GM19324 (cell line): ENCODE measurements at regions not wholly inside any gene's neighbourhood (a gene's known extent, or its start where the extent isn't known, plus 50 kb on each side); places are given as distances from the start of the nearest gene placed in this dataset.
"Not testable (repeated sequence)": the region's sequence is repeated elsewhere in the genome, so short reads cannot be mapped to it uniquely, and the experiment has no call there.

Source experiments
- ATAC-seq: cut with Tn5 transposase; IDR thresholded peaks from one replicate; pipeline ENCODE4 v1.9.1; 2021; ENCODE audit warnings: mild to moderate bottlenecking, moderate library complexity; ENCODE audit not compliant: unreplicated experiment, low FRiP score

DNA sequence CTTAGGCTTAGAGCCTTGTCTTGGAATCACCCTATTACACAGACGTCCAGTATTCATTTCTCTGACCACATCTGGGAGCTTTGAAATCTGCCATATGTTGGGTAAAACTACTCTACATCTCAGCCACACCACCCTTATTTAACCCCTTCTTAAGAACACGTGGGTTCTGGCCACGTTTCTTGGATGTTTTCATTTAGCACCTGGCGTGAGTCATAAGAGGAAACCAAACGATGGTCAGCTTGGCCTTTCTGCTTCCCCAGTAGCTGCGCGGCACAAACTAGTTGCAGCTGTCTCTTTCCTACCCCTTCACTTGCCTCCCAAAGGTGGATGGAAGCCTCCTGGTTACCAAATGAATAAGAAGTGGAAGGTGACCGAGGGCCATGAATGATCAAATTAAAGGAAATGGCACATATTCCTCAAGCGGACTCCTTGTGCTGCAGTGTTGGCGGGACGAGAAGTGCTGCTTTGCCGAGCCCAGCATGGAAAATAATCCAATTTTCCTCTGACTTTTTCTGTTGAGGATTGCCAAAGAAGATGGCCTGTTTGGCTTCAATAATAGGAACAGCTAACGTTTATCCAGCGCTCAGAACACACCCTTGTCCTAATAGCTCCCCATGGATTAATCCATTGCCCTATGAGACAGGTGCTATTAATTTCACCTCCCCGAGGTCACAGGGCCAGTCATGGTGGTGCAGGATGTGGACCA, 154.1 kb downstream of the ZNF664 start:
- no peak for ATAC-seq

- ATAC-seq, result no peak
These were observed 156.1 kb downstream of the ZNF664 start for GRCh38 chr12:124129132-124129531.

DNA sequence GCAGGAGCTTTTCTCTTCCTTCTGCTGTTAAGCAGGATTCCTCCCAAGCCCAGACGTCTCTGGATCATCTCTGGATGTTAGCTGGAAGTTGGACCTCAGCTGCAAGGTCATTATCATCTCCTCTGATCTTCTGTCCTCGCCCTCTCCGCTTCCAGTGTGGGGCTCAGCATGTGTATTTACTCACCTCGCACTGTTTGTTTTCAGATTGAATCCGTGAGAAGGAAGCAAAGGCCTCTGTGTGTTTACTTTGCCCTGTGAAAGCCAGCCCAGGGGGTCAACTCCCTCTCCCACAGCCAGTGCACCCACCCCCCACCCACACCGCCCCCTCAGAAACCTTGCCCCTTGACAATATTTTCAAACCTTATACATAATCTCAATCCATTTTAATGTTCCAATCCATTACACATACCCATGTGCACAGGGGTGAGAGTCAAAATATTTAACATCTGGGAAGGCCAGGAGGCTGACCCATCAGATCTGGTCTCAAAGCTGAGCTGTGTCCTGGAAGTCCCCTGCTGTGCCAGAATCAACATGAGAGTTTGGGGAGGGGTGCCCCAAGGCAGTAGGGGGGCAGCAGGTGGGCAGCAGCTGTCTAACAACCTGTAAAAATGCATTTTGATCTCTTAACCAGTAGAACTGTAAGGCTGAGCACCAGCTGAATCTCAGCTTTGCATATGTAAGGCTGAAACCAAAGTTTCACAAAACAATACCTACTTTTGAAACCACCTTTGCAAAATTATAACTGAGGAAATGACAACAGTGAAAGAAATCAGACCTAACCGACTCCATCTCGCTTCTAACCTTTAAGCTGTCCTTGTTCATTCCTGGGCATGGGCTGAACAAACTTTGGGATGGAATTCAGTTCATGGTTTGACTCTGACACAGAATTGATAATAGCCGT, 157.9 kb downstream of the ZNF664 start:
- ATAC-seq, result peak; percentile 84

- no peak for ATAC-seq
These were observed 158.6 kb downstream of the ZNF664 start for GRCh38 chr12:124131659-124132058.

GRCh38 chr12:124132530-124132929, 159.5 kb downstream of the ZNF664 start:
- no peak for ATAC-seq

GRCh38 chr12:124136796-124137195, 158.1 kb upstream of the RFLNA start:
- ATAC-seq, result no peak

DNA sequence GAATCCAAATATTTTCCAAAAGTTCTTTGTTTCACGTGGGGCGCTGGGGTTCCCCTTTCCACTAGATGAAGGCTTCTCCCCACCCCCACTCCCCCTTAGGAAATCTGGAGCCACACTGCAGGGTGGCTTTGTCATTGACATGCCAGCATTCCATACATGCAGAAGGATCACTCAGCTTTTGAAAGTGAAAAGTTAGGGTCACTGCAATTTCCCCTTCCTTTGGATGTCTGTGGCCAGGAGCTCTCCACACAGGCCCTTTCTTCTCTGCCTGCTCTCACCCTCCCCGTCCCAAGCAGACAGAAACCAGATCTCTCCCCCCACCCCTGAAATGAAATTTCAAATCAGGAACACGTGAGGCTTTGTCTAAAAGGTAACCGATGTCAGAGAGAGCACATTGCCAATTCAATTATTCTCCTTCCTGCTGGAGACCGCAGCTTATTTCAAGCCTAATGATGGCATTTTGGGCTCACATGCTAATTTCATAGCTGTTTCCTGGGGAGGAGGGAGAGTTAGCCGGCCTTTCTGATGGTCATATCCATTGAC, 153.9 kb upstream of the RFLNA start:
- ATAC-seq, result no peak

GRCh38 chr12:124141611-124142010, 153.3 kb upstream of the RFLNA start:
- ATAC-seq, result not testable (repeated sequence)

- no peak for ATAC-seq
These were observed 152.4 kb upstream of the RFLNA start for GRCh38 chr12:124142395-124143035.

DNA sequence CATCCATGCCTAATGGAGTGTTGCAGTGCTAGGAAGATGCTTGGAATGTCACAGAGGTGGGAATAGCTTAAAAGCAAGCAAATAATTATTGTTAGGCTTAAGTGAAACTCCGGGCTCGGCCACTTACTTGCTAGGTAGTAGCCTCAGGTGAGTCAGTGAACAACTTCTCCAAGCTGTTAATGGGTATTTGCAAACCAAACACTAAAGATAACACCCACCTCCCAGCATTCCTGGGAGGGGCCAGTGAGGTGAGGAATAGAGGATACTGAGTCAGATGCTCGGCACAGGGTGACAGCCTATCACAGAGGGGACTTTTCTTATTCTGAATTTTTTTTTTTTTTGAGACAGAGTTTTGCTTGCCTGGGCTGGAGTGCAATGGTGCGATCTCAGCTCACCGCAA, 151.2 kb upstream of the RFLNA start:
- no peak for ATAC-seq

- ATAC-seq, result no peak
These were observed 150.2 kb upstream of the RFLNA start for GRCh38 chr12:124144531-124145194.

- no peak for ATAC-seq
These were observed 147.9 kb upstream of the RFLNA start for GRCh38 chr12:124147027-124147426.

DNA sequence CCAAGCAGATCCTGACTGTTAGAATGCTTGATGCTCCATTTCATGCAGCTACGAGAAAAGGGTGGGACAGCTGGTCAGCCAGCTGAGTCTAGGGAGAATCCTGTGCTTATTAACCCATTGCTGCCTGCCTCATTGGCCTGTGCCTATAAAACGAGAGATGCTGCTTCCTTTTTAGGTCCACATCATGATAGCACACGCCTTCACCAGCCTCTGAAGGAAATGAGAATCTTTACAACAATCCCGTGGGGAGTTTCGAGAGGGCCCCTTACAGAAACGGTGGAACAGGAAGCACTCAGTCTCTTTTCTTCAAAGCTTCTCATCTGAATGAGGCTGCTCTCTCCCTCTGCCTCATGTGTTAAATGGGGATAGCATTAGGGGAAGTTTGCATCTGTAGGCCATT, 147.3 kb upstream of the RFLNA start:
- ATAC-seq, result no peak

- ATAC-seq, result no peak
These were observed 146.2 kb upstream of the RFLNA start for GRCh38 chr12:124148481-124149273.

GRCh38 chr12:124149287-124149686, 145.6 kb upstream of the RFLNA start:
- ATAC-seq, result no peak

- ATAC-seq, result no peak
These were observed 144.7 kb upstream of the RFLNA start for GRCh38 chr12:124150168-124150567.

- ATAC-seq, result no peak
These were observed 143.3 kb upstream of the RFLNA start for GRCh38 chr12:124151583-124151982.

- ATAC-seq, result no peak
These were observed 142.2 kb upstream of the RFLNA start for GRCh38 chr12:124152731-124153130.

GRCh38 chr12:124153392-124153791, 141.5 kb upstream of the RFLNA start:
- ATAC-seq, result no peak

DNA sequence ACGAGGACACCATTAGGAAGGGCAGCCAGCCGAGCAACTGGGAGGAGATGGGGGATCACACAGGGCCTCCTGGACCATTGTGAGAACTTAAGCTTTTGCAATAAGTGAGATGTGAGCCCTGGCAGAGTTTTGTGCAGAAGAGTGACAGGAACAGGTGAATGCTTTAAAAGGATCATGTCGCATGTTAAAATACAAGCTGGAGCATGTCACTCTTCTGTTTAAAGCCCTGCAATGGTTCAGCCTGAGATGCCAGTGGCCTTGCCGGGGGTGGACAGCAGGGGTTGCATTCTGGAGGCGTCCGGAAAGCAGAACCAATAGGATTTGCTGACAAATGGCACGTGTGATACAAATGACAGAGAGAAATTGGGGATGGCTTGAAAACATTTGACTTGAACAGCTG, 137.5 kb upstream of the RFLNA start:
- no peak for ATAC-seq
